ENCODE measurements at regions not wholly inside any gene's neighbourhood (a gene's known extent, or its start where the extent isn't known, plus 50 kb on each side); places are given as distances from the start of the nearest gene placed in this dataset.

- Histone ChIP-seq H3K36me3 (ENCODE audit: insufficient read depth in 1 of 2, low read depth in 1 of 2) (no peaks in the 10 kb centered on the region), H3K4me3 (no peak overlapping the region), H3K27me3 (ENCODE audit: insufficient read depth in 3 of 3, low read length in 2 of 3) (no peaks in the 10 kb centered on the region), H3K4me1 (no peaks in the 10 kb centered on the region), H3K27ac (no peak overlapping the region), H3K9me3 (no peaks in the 10 kb centered on the region)
- TF ChIP-seq CTCF (IDR thresholded peaks at IDR 0.05): no peak
- ATAC-seq: no peak
- DNase-seq: no peak
- intact Hi-C loops (cut with DNase I): no loop called here
Observed at GRCh38 chr3:147210676-147211075, 195.7 kb downstream of the ZIC4 start.

- Histone ChIP-seq H3K4me1 (no peaks in the 10 kb centered on the region), H3K4me3 (no peak overlapping the region), H3K36me3 (ENCODE audit: insufficient read depth in 1 of 2, low read depth in 1 of 2) (no peaks in the 10 kb centered on the region), H3K27me3 (ENCODE audit: insufficient read depth in 3 of 3, low read length in 2 of 3) (no peaks in the 10 kb centered on the region), H3K9me3 (no peaks in the 10 kb centered on the region), H3K27ac (no peak overlapping the region)
- ATAC-seq (no peak), DNase-seq (no peak)
- 80 to 85% (median 81%) methylated on average over 5 of the region's 5 CpGs for WGBS, 3 donors
- intact Hi-C loops (cut with DNase I): no loop called here
- TF ChIP-seq CTCF (IDR thresholded peaks at IDR 0.05): no peak
Observed at GRCh38 chr3:147201086-147201485, 205.3 kb downstream of the ZIC4 start.

GRCh38 chr3:147200545-147200944, 205.8 kb downstream of the ZIC4 start:
- DNase-seq: no peak
- TF ChIP-seq CTCF (IDR thresholded peaks at IDR 0.05): no peak
- H3K4me1 ChIP-seq: no peaks in the 10 kb centered on the region
- no peak overlapping the region for H3K27ac ChIP-seq
- 75 to 82% (median 80%) methylated on average over 3 to 4 of the region's 4 CpGs for WGBS, 3 donors
- no peak for ATAC-seq
- intact Hi-C loops (cut with DNase I): no loop called here
- no peaks in the 10 kb centered on the region for H3K9me3 ChIP-seq
- H3K36me3 ChIP-seq (ENCODE audit: insufficient read depth in 1 of 2, low read depth in 1 of 2): no peaks in the 10 kb centered on the region
- no peaks in the 10 kb centered on the region for H3K27me3 ChIP-seq (ENCODE audit: insufficient read depth in 3 of 3, low read length in 2 of 3)
- H3K4me3 ChIP-seq: no peak overlapping the region

- Histone ChIP-seq H3K9me3 (no peaks in the 10 kb centered on the region), H3K4me1 (no peaks in the 10 kb centered on the region), H3K4me3 (no peak overlapping the region), H3K27me3 (ENCODE audit: insufficient read depth in 3 of 3, low read length in 2 of 3) (no peaks in the 10 kb centered on the region), H3K27ac (no peak overlapping the region), H3K36me3 (ENCODE audit: insufficient read depth in 1 of 2, low read depth in 1 of 2) (no peaks in the 10 kb centered on the region)
- DNase-seq: no peak
- intact Hi-C loops (cut with DNase I): no loop called here
- ATAC-seq: no peak
- no peak for TF ChIP-seq CTCF (IDR thresholded peaks at IDR 0.05)
Observed at GRCh38 chr3:147197739-147198138, 208.6 kb downstream of the ZIC4 start.

GRCh38 chr3:147195887-147196286, 210.5 kb downstream of the ZIC4 start:
- no peaks in the 10 kb centered on the region for H3K9me3 ChIP-seq
- DNase-seq (no peak), ATAC-seq (no peak)
- intact Hi-C loops (cut with DNase I): no loop called here
- H3K4me3 ChIP-seq: no peak overlapping the region
- no peaks in the 10 kb centered on the region for H3K36me3 ChIP-seq (ENCODE audit: insufficient read depth in 1 of 2, low read depth in 1 of 2)
- no peak for TF ChIP-seq CTCF (IDR thresholded peaks at IDR 0.05)
- H3K27me3 ChIP-seq (ENCODE audit: insufficient read depth in 3 of 3, low read length in 2 of 3): no peaks in the 10 kb centered on the region
- no peak overlapping the region for H3K27ac ChIP-seq
- H3K4me1 ChIP-seq: no peaks in the 10 kb centered on the region

Data from psoas muscle (tissue), 7 donors.